ENCODE measurements at regions not wholly inside any gene's neighbourhood (a gene's known extent, or its start where the extent isn't known, plus 50 kb on each side); places are given as distances from the start of the nearest gene placed in this dataset.

GRCh38 chr2:126212735-126213134 lies 443.2 kb upstream of the GYPC start:
- ATAC-seq (no peak), DNase-seq (no peak)
- H3K36me3 Mint-ChIP-seq (ENCODE audit: low read depth), result no peaks in the 10 kb centered on the region
- ChIA-PET POLR2A (no interaction called here), CTCF (no interaction called here)
- no peak overlapping the region for H3K4me3 Mint-ChIP-seq
- no peaks in the 10 kb centered on the region for H3K27me3 Mint-ChIP-seq
- H3K27ac Mint-ChIP-seq, result no peak overlapping the region
- intact Hi-C loops (cut with micrococcal nuclease), result no loop called here
- TF ChIP-seq CTCF (IDR thresholded peaks at IDR 0.05), result no peak
- H3K4me1 Mint-ChIP-seq (ENCODE audit: low read depth), result no peaks in the 10 kb centered on the region
- no peaks in the 10 kb centered on the region for H3K9me3 Mint-ChIP-seq

- ChIA-PET POLR2A (no interaction called here), CTCF (no interaction called here)
- ATAC-seq, result no peak
- intact Hi-C loops (cut with micrococcal nuclease), result no loop called here
- H3K9me3 Mint-ChIP-seq, result peaks cover 3% of the 10 kb centered on the region
- TF ChIP-seq CTCF (IDR thresholded peaks at IDR 0.05), result no peak
- H3K4me1 Mint-ChIP-seq (ENCODE audit: low read depth), result no peaks in the 10 kb centered on the region
- no peak overlapping the region for H3K4me3 Mint-ChIP-seq
- H3K27ac Mint-ChIP-seq, result no peak overlapping the region
- H3K36me3 Mint-ChIP-seq (ENCODE audit: low read depth), result no peaks in the 10 kb centered on the region
- DNase-seq, result no peak
- H3K27me3 Mint-ChIP-seq, result peaks cover 2% of the 10 kb centered on the region
Measured at GRCh38 chr2:126219081-126219480, 436.9 kb upstream of the GYPC start.

GRCh38 chr2:126220331-126220730 lies 435.6 kb upstream of the GYPC start:
- POLR2A ChIA-PET, result no interaction called here
- Mint-ChIP-seq H3K4me3 (no peak overlapping the region), H3K9me3 (peaks cover 3% of the 10 kb centered on the region), H3K27ac (no peak overlapping the region), H3K27me3 (peaks cover 2% of the 10 kb centered on the region), H3K4me1 (ENCODE audit: low read depth) (no peaks in the 10 kb centered on the region), H3K36me3 (ENCODE audit: low read depth) (no peaks in the 10 kb centered on the region)
- CTCF ChIA-PET, result no interaction called here
- intact Hi-C loops (cut with micrococcal nuclease), result no loop called here
- no peak for DNase-seq
- no peak for TF ChIP-seq CTCF (IDR thresholded peaks at IDR 0.05)
- ATAC-seq, result no peak

- ChIA-PET POLR2A (no interaction called here), CTCF (no interaction called here)
- no peak overlapping the region for H3K27ac Mint-ChIP-seq
- H3K4me1 Mint-ChIP-seq (ENCODE audit: low read depth), result no peaks in the 10 kb centered on the region
- H3K36me3 Mint-ChIP-seq (ENCODE audit: low read depth), result no peaks in the 10 kb centered on the region
- intact Hi-C loops (cut with micrococcal nuclease), result no loop called here
- no peak for TF ChIP-seq CTCF (IDR thresholded peaks at IDR 0.05)
- H3K9me3 Mint-ChIP-seq, result peaks cover 3% of the 10 kb centered on the region
- DNase-seq (no peak), ATAC-seq (no peak)
- H3K4me3 Mint-ChIP-seq, result no peak overlapping the region
- H3K27me3 Mint-ChIP-seq, result peaks cover 2% of the 10 kb centered on the region
Measured at GRCh38 chr2:126221506-126221905, 434.5 kb upstream of the GYPC start.

GRCh38 chr2:126222278-126222677 lies 433.7 kb upstream of the GYPC start:
- ChIA-PET POLR2A (no interaction called here), CTCF (no interaction called here)
- Mint-ChIP-seq H3K36me3 (ENCODE audit: low read depth) (no peaks in the 10 kb centered on the region), H3K4me1 (ENCODE audit: low read depth) (no peaks in the 10 kb centered on the region), H3K4me3 (no peak overlapping the region), H3K27me3 (peaks cover 2% of the 10 kb centered on the region), H3K9me3 (peaks cover 3% of the 10 kb centered on the region), H3K27ac (no peak overlapping the region)
- intact Hi-C loops (cut with micrococcal nuclease), result no loop called here
- TF ChIP-seq CTCF (IDR thresholded peaks at IDR 0.05), result no peak
- DNase-seq (no peak), ATAC-seq (no peak)

All from activated CD8-positive, alpha-beta T cell treated with anti-CD3 and anti-CD28 coated beads for 36 hours (primary cell).